ENCODE measurements at regions not wholly inside any gene's neighbourhood (a gene's known extent, or its start where the extent isn't known, plus 50 kb on each side); places are given as distances from the start of the nearest gene placed in this dataset.

- H2AFZ ChIP-seq (replicated peaks): no peak overlapping the region
- no peak overlapping the region for H3K4me3 ChIP-seq
- H3K4me2 ChIP-seq: no peak overlapping the region
- peaks cover 11% of the 10 kb centered on the region for H3K4me1 ChIP-seq
- H3K27me3 Mint-ChIP-seq (ENCODE audit: insufficient read depth, low read depth): no peaks in the 10 kb centered on the region
- no peaks in the 10 kb centered on the region for H3K36me3 ChIP-seq
- no peak overlapping the region for H3K9ac ChIP-seq
- peaks cover 4% of the 10 kb centered on the region for H3K4me1 Mint-ChIP-seq
- no peaks in the 10 kb centered on the region for H3K9me3 ChIP-seq (ENCODE audit: low read depth)
- peaks cover 2% of the 10 kb centered on the region for H3K36me3 Mint-ChIP-seq
- H3K4me3 Mint-ChIP-seq: no peak overlapping the region
- H3K27me3 ChIP-seq: no peaks in the 10 kb centered on the region
- H3K9me3 Mint-ChIP-seq: peaks cover 4% of the 10 kb centered on the region
- no peaks in the 10 kb centered on the region for H3K79me2 ChIP-seq (ENCODE audit: low read depth)
- H3F3A ChIP-seq (ENCODE audit: low read depth): peaks cover 12% of the 10 kb centered on the region
- DNase-seq (ENCODE audit: low spot score): no peak
- TF ChIP-seq EZH2 (IDR thresholded peaks at IDR 0.05) (no peak), CTCF (IDR thresholded peaks at IDR 0.05) (no peak), EZH2phosphoT487 (IDR thresholded peaks at IDR 0.05) (no peak)
- H3K27ac ChIP-seq: no peak overlapping the region
- H3K27ac Mint-ChIP-seq: no peak overlapping the region
- no peaks in the 10 kb centered on the region for H4K20me1 ChIP-seq (ENCODE audit: low read depth)
These were observed 146.8 kb downstream of the PIK3R1 start for GRCh38 chr5:68362331-68362730.

DNA sequence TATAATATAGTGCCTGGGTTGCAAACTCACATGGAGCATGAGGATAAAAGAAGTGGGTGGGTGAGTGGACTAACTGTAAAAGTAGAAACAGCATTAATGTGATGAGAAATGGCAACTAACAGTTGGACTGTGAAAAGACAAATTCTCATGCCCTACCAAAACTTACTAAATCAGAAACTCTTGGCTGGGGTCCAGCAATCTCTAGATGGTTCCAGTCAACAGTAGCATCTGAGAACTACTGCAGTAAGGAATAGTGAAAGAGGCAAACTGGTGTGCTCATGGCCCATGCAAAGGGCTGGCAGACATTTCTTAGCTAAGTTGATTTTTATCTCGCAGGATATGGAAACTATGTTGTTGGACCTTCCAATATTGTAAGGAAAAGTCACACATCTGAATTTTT is 150.3 kb downstream of the PIK3R1 start:
- TF ChIP-seq EZH2phosphoT487 (IDR thresholded peaks at IDR 0.05) (no peak), EZH2 (IDR thresholded peaks at IDR 0.05) (no peak), CTCF (IDR thresholded peaks at IDR 0.05) (no peak)
- Histone ChIP-seq H3K4me2 (no peak overlapping the region), H4K20me1 (ENCODE audit: low read depth) (no peaks in the 10 kb centered on the region), H3K79me2 (ENCODE audit: low read depth) (no peaks in the 10 kb centered on the region), H3K9me3 (ENCODE audit: low read depth) (no peaks in the 10 kb centered on the region), H3K4me1 (no peaks in the 10 kb centered on the region), H3K27me3 (no peaks in the 10 kb centered on the region), H3F3A (ENCODE audit: low read depth) (no peaks in the 10 kb centered on the region), H3K4me3 (no peak overlapping the region), H3K9ac (no peak overlapping the region), H3K27ac (no peak overlapping the region), H3K36me3 (no peaks in the 10 kb centered on the region), H2AFZ (replicated peaks) (no peak overlapping the region)
- Mint-ChIP-seq H3K4me3 (no peak overlapping the region), H3K27ac (no peak overlapping the region), H3K27me3 (ENCODE audit: insufficient read depth, low read depth) (no peaks in the 10 kb centered on the region), H3K4me1 (no peaks in the 10 kb centered on the region), H3K9me3 (peaks cover 4% of the 10 kb centered on the region), H3K36me3 (peaks cover 2% of the 10 kb centered on the region)
- no peak for DNase-seq (ENCODE audit: low spot score)

GRCh38 chr5:68367287-68367686 is 151.7 kb downstream of the PIK3R1 start:
- H3K4me3 ChIP-seq: no peak overlapping the region
- no peaks in the 10 kb centered on the region for H3K27me3 ChIP-seq
- Mint-ChIP-seq H3K27ac (no peak overlapping the region), H3K4me1 (no peaks in the 10 kb centered on the region), H3K9me3 (peaks cover 6% of the 10 kb centered on the region), H3K4me3 (no peak overlapping the region), H3K36me3 (peaks cover 2% of the 10 kb centered on the region), H3K27me3 (ENCODE audit: insufficient read depth, low read depth) (peaks cover 2% of the 10 kb centered on the region)
- no peaks in the 10 kb centered on the region for H4K20me1 ChIP-seq (ENCODE audit: low read depth)
- H3K4me2 ChIP-seq: no peak overlapping the region
- DNase-seq (ENCODE audit: low spot score): no peak
- TF ChIP-seq EZH2 (IDR thresholded peaks at IDR 0.05): no peak
- TF ChIP-seq EZH2phosphoT487 (IDR thresholded peaks at IDR 0.05): no peak
- TF ChIP-seq CTCF (IDR thresholded peaks at IDR 0.05): no peak
- H2AFZ ChIP-seq (replicated peaks): no peak overlapping the region
- H3K27ac ChIP-seq: no peak overlapping the region
- no peaks in the 10 kb centered on the region for H3K9me3 ChIP-seq (ENCODE audit: low read depth)
- H3K4me1 ChIP-seq: no peaks in the 10 kb centered on the region
- no peak overlapping the region for H3K9ac ChIP-seq
- no peaks in the 10 kb centered on the region for H3K79me2 ChIP-seq (ENCODE audit: low read depth)
- no peaks in the 10 kb centered on the region for H3K36me3 ChIP-seq
- H3F3A ChIP-seq (ENCODE audit: low read depth): no peaks in the 10 kb centered on the region

All from neural progenitor cell (in vitro differentiated cells).